AG10803 (cell line): ENCODE measurements at regions not wholly inside any gene's neighbourhood (a gene's known extent, or its start where the extent isn't known, plus 50 kb on each side); places are given as distances from the start of the nearest gene placed in this dataset.

Experiments used
- DNase-seq: peaks from one replicate; pipeline ENCODE4 v3.0.0; 2010; ENCODE audit warnings: low read depth
- H3K4me3 ChIP-seq: 2 replicates; pipeline ENCODE4 v1.5.1; 2011; ENCODE audit warnings: mild to moderate bottlenecking, low read length, control low read depth
- TF ChIP-seq, protein P1 (sequence below): conservative IDR thresholded peaks from 2 replicates; pipeline ENCODE4 v1.5.1; 2011; ENCODE audit warnings: mild to moderate bottlenecking, low read length, control low read depth, inconsistent platforms

- TF ChIP-seq, protein P1, sequence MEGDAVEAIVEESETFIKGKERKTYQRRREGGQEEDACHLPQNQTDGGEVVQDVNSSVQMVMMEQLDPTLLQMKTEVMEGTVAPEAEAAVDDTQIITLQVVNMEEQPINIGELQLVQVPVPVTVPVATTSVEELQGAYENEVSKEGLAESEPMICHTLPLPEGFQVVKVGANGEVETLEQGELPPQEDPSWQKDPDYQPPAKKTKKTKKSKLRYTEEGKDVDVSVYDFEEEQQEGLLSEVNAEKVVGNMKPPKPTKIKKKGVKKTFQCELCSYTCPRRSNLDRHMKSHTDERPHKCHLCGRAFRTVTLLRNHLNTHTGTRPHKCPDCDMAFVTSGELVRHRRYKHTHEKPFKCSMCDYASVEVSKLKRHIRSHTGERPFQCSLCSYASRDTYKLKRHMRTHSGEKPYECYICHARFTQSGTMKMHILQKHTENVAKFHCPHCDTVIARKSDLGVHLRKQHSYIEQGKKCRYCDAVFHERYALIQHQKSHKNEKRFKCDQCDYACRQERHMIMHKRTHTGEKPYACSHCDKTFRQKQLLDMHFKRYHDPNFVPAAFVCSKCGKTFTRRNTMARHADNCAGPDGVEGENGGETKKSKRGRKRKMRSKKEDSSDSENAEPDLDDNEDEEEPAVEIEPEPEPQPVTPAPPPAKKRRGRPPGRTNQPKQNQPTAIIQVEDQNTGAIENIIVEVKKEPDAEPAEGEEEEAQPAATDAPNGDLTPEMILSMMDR = no peak
- no peak for DNase-seq
- no peak overlapping the region for H3K4me3 ChIP-seq
Measured at GRCh38 chr11:119830400-119830799, 101.4 kb upstream of the NECTIN1 start.

DNA sequence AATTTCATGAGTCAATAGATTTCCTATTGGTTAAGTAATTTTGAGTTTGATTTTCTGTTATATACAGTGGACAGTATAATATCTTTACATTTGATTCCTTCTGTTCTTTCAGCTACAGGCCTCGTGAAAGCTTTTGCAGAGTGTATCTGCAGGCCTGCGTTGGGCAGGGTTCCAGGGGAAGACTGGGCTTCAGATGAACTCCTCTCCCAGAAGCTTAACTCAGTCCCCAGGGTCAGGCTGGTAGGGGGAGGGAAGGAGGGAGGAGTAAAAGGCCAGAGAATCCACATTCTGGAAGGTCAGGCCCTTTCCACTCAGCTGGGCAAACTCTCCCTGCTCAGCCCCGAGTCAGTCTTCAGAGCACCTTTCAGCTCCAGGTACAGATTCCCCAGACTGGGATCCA lies 100.4 kb upstream of the NECTIN1 start:
- H3K4me3 ChIP-seq = no peak overlapping the region
- no peak for DNase-seq
- TF ChIP-seq, protein P1 = no peak

- DNase-seq = no peak
- TF ChIP-seq, protein P1 = no peak
- no peak overlapping the region for H3K4me3 ChIP-seq
Measured at GRCh38 chr11:119828819-119829218, 99.8 kb upstream of the NECTIN1 start.

GRCh38 chr11:119828006-119828405 lies 99.0 kb upstream of the NECTIN1 start:
- no peak overlapping the region for H3K4me3 ChIP-seq
- TF ChIP-seq, protein P1 = no peak
- no peak for DNase-seq

GRCh38 chr11:119827113-119827512 lies 98.1 kb upstream of the NECTIN1 start:
- no peak overlapping the region for H3K4me3 ChIP-seq
- no peak for DNase-seq
- TF ChIP-seq, protein P1 = no peak

DNA sequence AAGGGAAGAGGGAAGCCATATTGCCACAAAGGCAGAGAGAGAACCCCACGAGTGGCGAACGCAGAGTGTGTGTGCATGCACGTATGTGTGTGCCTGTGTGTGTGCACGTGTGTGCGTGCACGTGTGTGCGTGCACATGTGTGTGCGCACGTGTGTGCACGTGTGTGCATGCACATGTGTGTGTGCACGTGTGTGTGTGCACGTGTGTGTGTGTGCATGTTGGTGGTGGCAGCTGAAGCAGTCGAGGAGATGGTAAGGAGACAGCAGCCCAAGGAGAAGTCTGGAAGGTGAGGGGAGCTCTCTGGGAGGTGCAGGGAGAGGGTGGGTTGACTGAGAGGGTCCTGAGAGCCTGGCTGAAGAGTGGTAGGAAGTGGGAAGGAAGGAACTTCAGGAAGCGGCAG lies 94.1 kb upstream of the NECTIN1 start:
- TF ChIP-seq, protein P1 = no peak
- no peak overlapping the region for H3K4me3 ChIP-seq
- DNase-seq = no peak

GRCh38 chr11:119816660-119817059 lies 87.7 kb upstream of the NECTIN1 start:
- DNase-seq = no peak
- H3K4me3 ChIP-seq = no peak overlapping the region
- TF ChIP-seq, protein P1 = no peak
